ENCODE measurements at regions not wholly inside any gene's neighbourhood (a gene's known extent, or its start where the extent isn't known, plus 50 kb on each side); places are given as distances from the start of the nearest gene placed in this dataset.

DNA sequence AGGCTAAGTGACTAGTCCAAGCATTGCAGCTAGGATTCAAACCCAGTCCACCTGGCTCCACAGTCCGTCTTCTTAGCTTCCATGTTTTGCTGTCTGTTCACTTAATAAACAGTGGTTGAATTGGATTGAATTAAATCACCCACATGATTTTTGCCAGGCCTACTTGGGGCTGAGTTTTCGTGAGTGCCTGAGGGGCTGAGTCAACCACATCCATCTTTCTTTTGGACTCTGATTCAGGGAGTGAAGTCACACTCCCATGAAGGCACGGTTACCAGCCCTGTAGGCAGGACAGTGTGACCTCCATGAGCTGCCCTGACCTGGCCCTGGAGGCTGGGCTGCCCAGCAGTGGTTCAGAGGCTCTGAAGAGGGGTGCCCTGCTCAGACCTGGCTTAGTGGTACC lies 123.7 kb downstream of the ACTL8 start:
- no peaks in the 10 kb centered on the region for H3K36me3 Mint-ChIP-seq
- no peak for DNase-seq

DNA sequence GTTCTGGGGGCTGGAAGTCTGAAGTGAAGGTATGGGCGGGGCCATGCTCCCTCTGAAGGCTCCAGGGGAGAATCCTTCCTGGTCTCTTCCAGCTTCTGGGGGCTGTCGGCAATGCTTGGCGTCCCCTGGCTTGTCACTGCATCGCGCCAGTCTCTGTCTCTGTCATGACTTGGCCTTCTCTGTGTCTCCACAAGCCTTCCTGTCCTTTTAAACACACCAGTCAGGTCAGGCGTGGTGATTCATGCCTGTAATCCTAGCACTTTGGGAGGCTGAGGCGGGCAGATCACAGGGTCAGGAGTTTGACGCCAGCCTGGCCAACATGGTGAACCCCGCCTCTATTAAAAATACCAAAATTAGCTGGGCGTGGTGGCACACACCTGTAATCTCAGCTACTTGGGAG lies 125.3 kb downstream of the ACTL8 start:
- H3K9me3 ChIP-seq (replicated peaks in 1 of 2; ENCODE audit: control insufficient read depth in 1 of 2, insufficient read depth in 1 of 2, low read length in 2 of 2), result no peaks in the 10 kb centered on the region
- H3K4me1 Mint-ChIP-seq, result no peaks in the 10 kb centered on the region
- H3K4me3 Mint-ChIP-seq, result no peak overlapping the region
- H3K27ac Mint-ChIP-seq, result peak overlapping the region in 1 of 7 donors; percentile 50
- H3K27me3 ChIP-seq (ENCODE audit: control insufficient read depth in 2 of 2, insufficient read depth in 2 of 2, low read length in 2 of 2), result no peaks in the 10 kb centered on the region
- no peak for DNase-seq
- WGBS (ENCODE audit: insufficient coverage), result 96% methylated on average over 8 of the region's 10 CpGs
- no peaks in the 10 kb centered on the region for H3K36me3 Mint-ChIP-seq
- TF ChIP-seq, protein P1, sequence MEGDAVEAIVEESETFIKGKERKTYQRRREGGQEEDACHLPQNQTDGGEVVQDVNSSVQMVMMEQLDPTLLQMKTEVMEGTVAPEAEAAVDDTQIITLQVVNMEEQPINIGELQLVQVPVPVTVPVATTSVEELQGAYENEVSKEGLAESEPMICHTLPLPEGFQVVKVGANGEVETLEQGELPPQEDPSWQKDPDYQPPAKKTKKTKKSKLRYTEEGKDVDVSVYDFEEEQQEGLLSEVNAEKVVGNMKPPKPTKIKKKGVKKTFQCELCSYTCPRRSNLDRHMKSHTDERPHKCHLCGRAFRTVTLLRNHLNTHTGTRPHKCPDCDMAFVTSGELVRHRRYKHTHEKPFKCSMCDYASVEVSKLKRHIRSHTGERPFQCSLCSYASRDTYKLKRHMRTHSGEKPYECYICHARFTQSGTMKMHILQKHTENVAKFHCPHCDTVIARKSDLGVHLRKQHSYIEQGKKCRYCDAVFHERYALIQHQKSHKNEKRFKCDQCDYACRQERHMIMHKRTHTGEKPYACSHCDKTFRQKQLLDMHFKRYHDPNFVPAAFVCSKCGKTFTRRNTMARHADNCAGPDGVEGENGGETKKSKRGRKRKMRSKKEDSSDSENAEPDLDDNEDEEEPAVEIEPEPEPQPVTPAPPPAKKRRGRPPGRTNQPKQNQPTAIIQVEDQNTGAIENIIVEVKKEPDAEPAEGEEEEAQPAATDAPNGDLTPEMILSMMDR (IDR thresholded peaks at IDR 0.05), result no peak
- H3K4me1 ChIP-seq (ENCODE audit: control insufficient read depth in 1 of 2, insufficient read depth in 2 of 2, low read length in 2 of 2), result no peaks in the 10 kb centered on the region
- H3K4me3 ChIP-seq (replicated peaks in 1 of 3; ENCODE audit: low read depth in 2 of 3, low read length in 3 of 3), result no peak overlapping the region
- H3K36me3 ChIP-seq (replicated peaks in 1 of 2; ENCODE audit: control insufficient read depth in 1 of 2, insufficient read depth in 2 of 2, low read length in 2 of 2), result no peaks in the 10 kb centered on the region
- no peaks in the 10 kb centered on the region for H3K79me2 ChIP-seq (ENCODE audit: insufficient read depth, low read length)
- no peaks in the 10 kb centered on the region for H4K20me1 ChIP-seq (ENCODE audit: insufficient read depth, low read length)
- intact Hi-C loops (cut with micrococcal nuclease), result no loop called here
- peaks cover 0 to 1% (median 0%) of the 10 kb centered on the region in 7 donors for H3K9me3 Mint-ChIP-seq
- no peak overlapping the region for H2AFZ ChIP-seq (ENCODE audit: insufficient read depth, low read depth, low read length, poor library complexity, severe bottlenecking)
- H3K27ac ChIP-seq (ENCODE audit: low read depth in 1 of 2, low read length in 2 of 2), result no peak overlapping the region
- no peak overlapping the region for H3K9ac ChIP-seq (ENCODE audit: insufficient read depth, low read length, poor library complexity, severe bottlenecking)
- peaks cover 0 to 18% (median 5%) of the 10 kb centered on the region in 3 donors for H3K27me3 Mint-ChIP-seq (ENCODE audit: low read depth in 3 of 3)
- no peak overlapping the region for H3K4me2 ChIP-seq (replicated peaks; ENCODE audit: extremely low read depth, low read length, poor library complexity, severe bottlenecking)

More for the DNA sequence above, 123.7 kb downstream of the ACTL8 start:
- no peak overlapping the region for H3K4me3 Mint-ChIP-seq
- Histone ChIP-seq H4K20me1 (ENCODE audit: insufficient read depth, low read length) (no peaks in the 10 kb centered on the region), H3K36me3 (replicated peaks in 1 of 2; ENCODE audit: control insufficient read depth in 1 of 2, insufficient read depth in 2 of 2, low read length in 2 of 2) (no peaks in the 10 kb centered on the region), H3K4me1 (ENCODE audit: control insufficient read depth in 1 of 2, insufficient read depth in 2 of 2, low read length in 2 of 2) (no peaks in the 10 kb centered on the region), H3K9me3 (replicated peaks in 1 of 2; ENCODE audit: control insufficient read depth in 1 of 2, insufficient read depth in 1 of 2, low read length in 2 of 2) (no peaks in the 10 kb centered on the region), H3K4me3 (replicated peaks in 1 of 3; ENCODE audit: low read depth in 2 of 3, low read length in 3 of 3) (no peak overlapping the region), H3K27ac (ENCODE audit: low read depth in 1 of 2, low read length in 2 of 2) (no peak overlapping the region), H2AFZ (ENCODE audit: insufficient read depth, low read depth, low read length, poor library complexity, severe bottlenecking) (no peak overlapping the region), H3K79me2 (ENCODE audit: insufficient read depth, low read length) (no peaks in the 10 kb centered on the region), H3K4me2 (replicated peaks; ENCODE audit: extremely low read depth, low read length, poor library complexity, severe bottlenecking) (no peak overlapping the region), H3K27me3 (ENCODE audit: control insufficient read depth in 2 of 2, insufficient read depth in 2 of 2, low read length in 2 of 2) (no peaks in the 10 kb centered on the region), H3K9ac (ENCODE audit: insufficient read depth, low read length, poor library complexity, severe bottlenecking) (no peak overlapping the region)
- H3K27ac Mint-ChIP-seq, result no peak overlapping the region
- 71% methylated on average over 1 of the region's 3 CpGs for WGBS (ENCODE audit: insufficient coverage)
- intact Hi-C loops (cut with micrococcal nuclease), result no loop called here
- no peaks in the 10 kb centered on the region for H3K4me1 Mint-ChIP-seq
- peaks cover 0 to 1% (median 0%) of the 10 kb centered on the region in 7 donors for H3K9me3 Mint-ChIP-seq
- H3K27me3 Mint-ChIP-seq (ENCODE audit: low read depth in 3 of 3), result peaks cover 0 to 16% (median 5%) of the 10 kb centered on the region in 3 donors
- TF ChIP-seq, protein P1 (IDR thresholded peaks at IDR 0.05), result no peak

All from CD14-positive monocyte (primary cell).